LNCAP (cell line): ENCODE measurements at regions not wholly inside any gene's neighbourhood (a gene's known extent, or its start where the extent isn't known, plus 50 kb on each side); places are given as distances from the start of the nearest gene placed in this dataset.

ENCODE experiments used
- TF ChIP-seq, protein P1 (sequence below): fragments of 450-650 bp; IDR thresholded peaks from 2 replicates; pipeline ENCODE4 v1.5.1; 2017; ENCODE audit warnings: mild to moderate bottlenecking

- TF ChIP-seq, protein P1, sequence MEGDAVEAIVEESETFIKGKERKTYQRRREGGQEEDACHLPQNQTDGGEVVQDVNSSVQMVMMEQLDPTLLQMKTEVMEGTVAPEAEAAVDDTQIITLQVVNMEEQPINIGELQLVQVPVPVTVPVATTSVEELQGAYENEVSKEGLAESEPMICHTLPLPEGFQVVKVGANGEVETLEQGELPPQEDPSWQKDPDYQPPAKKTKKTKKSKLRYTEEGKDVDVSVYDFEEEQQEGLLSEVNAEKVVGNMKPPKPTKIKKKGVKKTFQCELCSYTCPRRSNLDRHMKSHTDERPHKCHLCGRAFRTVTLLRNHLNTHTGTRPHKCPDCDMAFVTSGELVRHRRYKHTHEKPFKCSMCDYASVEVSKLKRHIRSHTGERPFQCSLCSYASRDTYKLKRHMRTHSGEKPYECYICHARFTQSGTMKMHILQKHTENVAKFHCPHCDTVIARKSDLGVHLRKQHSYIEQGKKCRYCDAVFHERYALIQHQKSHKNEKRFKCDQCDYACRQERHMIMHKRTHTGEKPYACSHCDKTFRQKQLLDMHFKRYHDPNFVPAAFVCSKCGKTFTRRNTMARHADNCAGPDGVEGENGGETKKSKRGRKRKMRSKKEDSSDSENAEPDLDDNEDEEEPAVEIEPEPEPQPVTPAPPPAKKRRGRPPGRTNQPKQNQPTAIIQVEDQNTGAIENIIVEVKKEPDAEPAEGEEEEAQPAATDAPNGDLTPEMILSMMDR: no peak
Observed at GRCh38 chr10:129272176-129272575, 194.9 kb upstream of the MGMT start.

DNA sequence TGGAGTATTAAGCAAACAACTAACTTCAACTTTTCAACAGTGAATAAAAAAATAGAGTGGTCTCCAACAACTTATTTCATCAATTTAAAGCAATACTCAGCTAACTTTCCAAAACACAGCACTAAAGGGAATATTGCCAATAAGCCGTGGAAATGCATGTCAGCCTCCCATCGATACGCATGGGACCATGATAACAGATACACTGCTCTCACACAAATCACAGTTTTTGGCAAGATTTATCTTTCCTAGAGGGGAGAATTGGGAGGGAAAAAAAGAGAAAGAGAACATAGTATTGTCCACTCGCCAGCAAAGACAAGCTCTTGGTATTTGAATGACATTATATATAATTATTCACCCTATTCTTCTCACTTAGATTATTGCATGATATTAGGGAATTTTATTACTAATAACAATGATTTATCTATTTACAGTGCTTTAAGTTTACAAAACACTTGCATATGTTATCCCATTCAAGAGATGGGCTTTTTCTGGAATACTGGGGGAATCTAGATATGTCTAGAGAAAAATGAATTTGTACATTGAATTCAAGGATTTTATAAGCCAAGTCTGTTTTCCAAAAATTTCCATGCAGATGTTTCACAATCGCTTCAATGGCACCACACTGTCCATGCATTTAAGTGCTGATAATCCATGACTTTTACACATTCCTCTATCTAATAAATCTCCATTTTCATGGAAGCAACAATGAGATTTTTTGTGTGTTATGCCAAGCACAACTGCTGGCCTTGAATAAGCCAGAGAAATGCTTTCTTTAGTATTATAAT, 194.0 kb upstream of the MGMT start:
- TF ChIP-seq, protein P1: no peak

- TF ChIP-seq, protein P1: no peak
Observed at GRCh38 chr10:129273860-129274259, 193.2 kb upstream of the MGMT start.

GRCh38 chr10:129274748-129275474, 192.1 kb upstream of the MGMT start:
- TF ChIP-seq, protein P1: no peak

GRCh38 chr10:129275886-129276285, 191.2 kb upstream of the MGMT start:
- TF ChIP-seq, protein P1: no peak

GRCh38 chr10:129277084-129277483, 190.0 kb upstream of the MGMT start:
- TF ChIP-seq, protein P1: no peak

DNA sequence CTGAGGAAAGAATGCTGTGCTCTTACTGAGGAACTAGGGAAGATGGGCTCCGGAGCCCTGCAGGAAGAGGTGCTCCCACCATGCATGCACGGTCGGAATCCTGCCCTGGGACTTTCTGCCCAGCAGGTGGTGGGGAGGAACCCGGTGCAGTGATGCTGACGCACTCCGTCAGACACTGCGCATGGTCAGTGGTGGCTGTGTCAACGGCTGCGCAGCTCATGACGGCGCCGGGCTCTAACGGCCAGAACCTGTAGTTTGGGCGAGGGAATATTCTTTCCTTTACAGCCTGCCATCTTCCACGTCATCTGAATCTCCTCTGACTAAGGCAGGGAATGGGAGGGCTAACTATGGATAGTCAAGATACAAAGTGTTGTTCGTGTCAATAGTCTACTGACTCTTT, 189.2 kb upstream of the MGMT start:
- TF ChIP-seq, protein P1: no peak
